Panc1 (cell line): ENCODE measurements at regions not wholly inside any gene's neighbourhood (a gene's known extent, or its start where the extent isn't known, plus 50 kb on each side); places are given as distances from the start of the nearest gene placed in this dataset.

ENCODE experiments used
- ATAC-seq: fragments of 200-7000 bp; cut with Tn5 transposase; 2 replicates; pipeline ENCODE4 v1.9.1; 2020; ENCODE audit warnings: mild to moderate bottlenecking, moderate library complexity
- BruUV-seq: library from RNA; stranded (reverse); fragments of 400-500 nt; replicated peaks from 2 replicates; lab custom pipeline; 2021; lab: Mats Ljungman, UMichigan
- CTCF ChIA-PET: fragments of 300-600 bp; sonication (Branson Sonifier 250); formaldehyde crosslinking; loops from one replicate; lab custom pipeline; 2022; ENCODE audit warnings: antibody characterized with exemption; lab: Charles Lee
- POLR2A ChIA-PET: fragments of 300-600 bp; sonication (Branson Sonifier 250); formaldehyde crosslinking; loops from one replicate; lab custom pipeline; 2022; ENCODE audit warnings: antibody characterized with exemption; lab: Charles Lee
- DNase-seq: peaks from one replicate; pipeline ENCODE4 v3.0.0-alpha.2; 2010; ENCODE audit warnings: low read depth, low spot score
- H3K27ac ChIP-seq: 2 replicates; pipeline ENCODE4 v1.5.1; 2011; ENCODE audit warnings: mild to moderate bottlenecking, low read length, inconsistent platforms
- H3K27me3 ChIP-seq: fragments of 200-500 bp; sonication (Bioruptor generic); 2 replicates; pipeline ENCODE4 v1.6.0; 2014; ENCODE audit warnings: low read length, inconsistent platforms; ENCODE audit not compliant: control insufficient read depth, insufficient read depth
- H3K36me3 ChIP-seq: fragments of 200-500 bp; sonication (Bioruptor generic); 2 replicates; pipeline ENCODE4 v1.5.1; 2014; ENCODE audit warnings: inconsistent platforms, mild to moderate bottlenecking, low read length, moderate library complexity; ENCODE audit not compliant: control insufficient read depth, insufficient read depth
- H3K4me1 ChIP-seq: 2 replicates; pipeline ENCODE4 v1.5.1; 2011; ENCODE audit warnings: inconsistent platforms, mild to moderate bottlenecking, low read length, moderate library complexity; ENCODE audit not compliant: control insufficient read depth, insufficient read depth
- H3K4me3 ChIP-seq, 2 experiments: 2 replicates each; pipeline ENCODE4 v1.5.1; 2011 to 2012; ENCODE audit warnings: low read depth in 2 of 2, low read length in 2 of 2, mild to moderate bottlenecking in 2 of 2, inconsistent platforms in 1 of 2, moderate library complexity in 1 of 2
- H3K9me3 ChIP-seq: fragments of 200-500 bp; sonication (Bioruptor generic); 2 replicates; pipeline ENCODE4 v1.5.1; 2014; ENCODE audit warnings: low read depth, mild to moderate bottlenecking, inconsistent platforms, low read length, moderate library complexity; ENCODE audit not compliant: control insufficient read depth, insufficient read depth
- POLR2AphosphoS5 ChIP-seq: IDR thresholded peaks from 2 replicates; pipeline ENCODE4 v1.6.1; 2012; ENCODE audit warnings: mild to moderate bottlenecking, low read depth, low read length, moderate library complexity
- REST ChIP-seq, 2 experiments: IDR thresholded peaks; 2 replicates each; pipeline ENCODE4 v1.6.1; 2011 to 2012; ENCODE audit warnings: low read depth in 2 of 2, control low read depth in 1 of 2, low read length in 1 of 2, mild to moderate bottlenecking in 1 of 2, moderate library complexity in 1 of 2; ENCODE audit not compliant: insufficient read depth in 1 of 2
- SIN3A ChIP-seq: IDR thresholded peaks from 2 replicates; pipeline ENCODE4 v1.6.1; 2012; ENCODE audit warnings: low read depth, mild to moderate bottlenecking, low read length, moderate library complexity, borderline replicate concordance; ENCODE audit not compliant: insufficient read depth
- TCF7L2 ChIP-seq: IDR thresholded peaks from 2 replicates; pipeline ENCODE4 v1.6.1; 2011; ENCODE audit warnings: mild to moderate bottlenecking, low read depth, low read length, inconsistent platforms
- in situ Hi-C: cut with HindIII; loops from 2 replicates; pipeline ENCODE4 v1.10.0; 2016; ENCODE audit warnings: low sequenced_read_pairs, low pct_unique_long_range_greater_than_20kb
- intact Hi-C: fragments of 100-400 bp; cut with micrococcal nuclease; formaldehyde crosslinking; loops from one replicate; pipeline ENCODE4 v1.10.0; 2022; ENCODE audit not compliant: unreplicated experiment
- TF ChIP-seq, protein P1 (sequence below): fragments of 450-650 bp; IDR thresholded peaks from 2 replicates; pipeline ENCODE4 v1.5.1; 2017; ENCODE audit warnings: mild to moderate bottlenecking

DNA sequence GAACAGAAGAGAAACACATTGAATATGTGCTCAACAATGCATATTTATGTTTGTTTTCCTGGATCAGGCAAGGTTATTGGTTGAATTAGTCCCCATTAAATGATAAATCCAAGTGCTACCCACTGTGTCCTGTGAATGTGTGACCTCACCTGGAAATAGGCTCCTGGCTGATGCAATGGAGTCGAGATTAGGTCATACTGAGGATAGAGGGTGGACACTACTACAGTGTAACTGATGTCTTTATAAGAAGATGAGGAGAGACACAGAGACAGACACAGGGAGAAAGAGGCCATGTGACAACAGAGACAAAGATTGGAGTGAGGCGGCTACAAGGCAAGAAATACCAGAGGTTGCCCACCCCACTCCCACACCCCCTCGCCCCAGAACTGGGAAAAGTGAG is 559.3 kb downstream of the C6orf118 start:
- Histone ChIP-seq H3K27me3 (no peaks in the 10 kb centered on the region), H3K4me1 (no peaks in the 10 kb centered on the region), H3K27ac (no peak overlapping the region), H3K36me3 (no peaks in the 10 kb centered on the region), H3K9me3 (no peaks in the 10 kb centered on the region), H3K4me3 (no peak overlapping the region)
- in situ Hi-C loops = no loop called here
- POLR2A ChIA-PET = no interaction called here
- DNase-seq (no peak), ATAC-seq (no peak)
- CTCF ChIA-PET = no interaction called here
- intact Hi-C loops = no loop called here
- TF ChIP-seq TCF7L2 = no peak
- no peak for TF ChIP-seq POLR2AphosphoS5
- BruUV-seq = no TSS peak

DNA sequence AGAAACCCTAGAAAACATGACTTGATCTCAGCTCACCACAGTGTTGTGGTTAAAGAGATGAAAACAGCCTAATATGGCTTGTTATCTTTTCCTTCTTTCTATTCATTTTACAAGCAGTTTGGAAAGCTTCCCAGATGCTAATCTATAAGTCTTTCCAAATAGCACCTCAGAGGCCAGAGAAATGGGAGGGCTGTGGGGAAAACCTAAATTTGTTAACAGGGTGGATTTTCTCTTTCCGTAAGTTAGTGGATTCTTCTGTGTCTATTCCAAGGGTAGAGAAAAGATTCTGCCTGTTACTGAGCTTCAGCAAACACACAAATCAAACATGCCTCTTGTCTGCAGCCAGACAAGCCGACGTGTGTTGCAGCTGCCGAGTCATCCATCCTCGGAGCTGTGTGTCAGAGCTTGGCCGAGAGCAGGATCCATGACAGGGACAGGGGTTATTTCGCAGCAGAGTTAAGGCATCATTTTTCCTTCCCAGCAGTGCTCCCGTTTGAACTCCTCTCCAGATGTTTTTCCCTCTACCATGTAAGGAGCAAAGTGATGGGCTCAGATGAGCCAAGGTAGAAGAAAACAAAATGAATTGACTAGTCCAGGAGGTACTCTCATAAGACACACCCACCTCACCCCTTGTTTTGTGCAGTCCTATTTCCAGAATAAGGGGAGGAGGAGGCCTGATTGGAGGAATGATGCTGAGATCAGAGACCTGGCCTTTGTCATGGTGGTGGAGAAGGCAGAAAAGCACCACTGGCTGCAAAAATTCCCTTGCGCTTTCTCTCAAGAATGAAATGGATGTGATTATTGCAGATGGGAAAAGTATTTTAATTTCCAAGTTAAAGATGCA is 560.0 kb downstream of the C6orf118 start:
- in situ Hi-C loops = no loop called here
- CTCF ChIA-PET = no interaction called here
- BruUV-seq = no TSS peak

More for the DNA sequence above, 560.0 kb downstream of the C6orf118 start:
- DNase-seq (no peak), ATAC-seq (no peak)
- Histone ChIP-seq H3K27me3 (no peaks in the 10 kb centered on the region), H3K4me1 (no peaks in the 10 kb centered on the region), H3K36me3 (no peaks in the 10 kb centered on the region), H3K9me3 (no peaks in the 10 kb centered on the region), H3K4me3 (no peak overlapping the region), H3K27ac (no peak overlapping the region)
- POLR2A ChIA-PET = no interaction called here
- TF ChIP-seq TCF7L2 (no peak), REST (IDR thresholded peaks at IDR 0.05; ENCODE audit: insufficient read depth in 1 of 2, low read depth in 2 of 2, low read length in 1 of 2) (no peak), SIN3A (no peak), POLR2AphosphoS5 (no peak)
- TF ChIP-seq, protein P1, sequence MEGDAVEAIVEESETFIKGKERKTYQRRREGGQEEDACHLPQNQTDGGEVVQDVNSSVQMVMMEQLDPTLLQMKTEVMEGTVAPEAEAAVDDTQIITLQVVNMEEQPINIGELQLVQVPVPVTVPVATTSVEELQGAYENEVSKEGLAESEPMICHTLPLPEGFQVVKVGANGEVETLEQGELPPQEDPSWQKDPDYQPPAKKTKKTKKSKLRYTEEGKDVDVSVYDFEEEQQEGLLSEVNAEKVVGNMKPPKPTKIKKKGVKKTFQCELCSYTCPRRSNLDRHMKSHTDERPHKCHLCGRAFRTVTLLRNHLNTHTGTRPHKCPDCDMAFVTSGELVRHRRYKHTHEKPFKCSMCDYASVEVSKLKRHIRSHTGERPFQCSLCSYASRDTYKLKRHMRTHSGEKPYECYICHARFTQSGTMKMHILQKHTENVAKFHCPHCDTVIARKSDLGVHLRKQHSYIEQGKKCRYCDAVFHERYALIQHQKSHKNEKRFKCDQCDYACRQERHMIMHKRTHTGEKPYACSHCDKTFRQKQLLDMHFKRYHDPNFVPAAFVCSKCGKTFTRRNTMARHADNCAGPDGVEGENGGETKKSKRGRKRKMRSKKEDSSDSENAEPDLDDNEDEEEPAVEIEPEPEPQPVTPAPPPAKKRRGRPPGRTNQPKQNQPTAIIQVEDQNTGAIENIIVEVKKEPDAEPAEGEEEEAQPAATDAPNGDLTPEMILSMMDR = no peak
- intact Hi-C loops = no loop called here
